ENCODE measurements at regions not wholly inside any gene's neighbourhood (a gene's known extent, or its start where the extent isn't known, plus 50 kb on each side); places are given as distances from the start of the nearest gene placed in this dataset.

DNA sequence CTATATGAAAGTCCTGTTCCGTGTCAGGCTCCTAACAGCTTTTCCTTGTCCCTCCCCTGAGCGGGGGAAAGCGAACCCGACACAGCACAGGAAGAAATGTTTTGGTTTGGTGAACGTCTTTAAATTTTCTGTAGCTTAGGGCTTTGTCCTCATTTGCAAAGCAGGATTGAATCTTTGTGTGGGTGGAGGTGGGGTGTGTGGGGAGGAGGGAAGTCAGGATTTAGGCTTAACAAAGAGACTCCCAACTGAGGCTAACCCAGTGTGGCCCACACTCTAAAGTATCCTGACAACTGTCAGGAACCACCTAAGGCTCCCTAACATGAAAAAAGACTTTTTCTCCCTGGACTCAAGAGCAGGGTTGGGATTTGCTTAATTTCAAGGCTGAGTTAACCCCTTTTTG lies 376.2 kb upstream of the C1orf174 start:
- Histone ChIP-seq H3K36me3 (ENCODE audit: low read depth, missing control alignments) (no peaks in the 10 kb centered on the region), H3K4me1 (no peaks in the 10 kb centered on the region), H3K4me3 (no peak overlapping the region), H3K27me3 (no peaks in the 10 kb centered on the region), H3K9me3 (no peaks in the 10 kb centered on the region), H3K27ac (no peak overlapping the region)
- 44 to 59% methylated on average over 5 of the region's 5 CpGs for WGBS, 2 donors
- TF ChIP-seq, protein P1, sequence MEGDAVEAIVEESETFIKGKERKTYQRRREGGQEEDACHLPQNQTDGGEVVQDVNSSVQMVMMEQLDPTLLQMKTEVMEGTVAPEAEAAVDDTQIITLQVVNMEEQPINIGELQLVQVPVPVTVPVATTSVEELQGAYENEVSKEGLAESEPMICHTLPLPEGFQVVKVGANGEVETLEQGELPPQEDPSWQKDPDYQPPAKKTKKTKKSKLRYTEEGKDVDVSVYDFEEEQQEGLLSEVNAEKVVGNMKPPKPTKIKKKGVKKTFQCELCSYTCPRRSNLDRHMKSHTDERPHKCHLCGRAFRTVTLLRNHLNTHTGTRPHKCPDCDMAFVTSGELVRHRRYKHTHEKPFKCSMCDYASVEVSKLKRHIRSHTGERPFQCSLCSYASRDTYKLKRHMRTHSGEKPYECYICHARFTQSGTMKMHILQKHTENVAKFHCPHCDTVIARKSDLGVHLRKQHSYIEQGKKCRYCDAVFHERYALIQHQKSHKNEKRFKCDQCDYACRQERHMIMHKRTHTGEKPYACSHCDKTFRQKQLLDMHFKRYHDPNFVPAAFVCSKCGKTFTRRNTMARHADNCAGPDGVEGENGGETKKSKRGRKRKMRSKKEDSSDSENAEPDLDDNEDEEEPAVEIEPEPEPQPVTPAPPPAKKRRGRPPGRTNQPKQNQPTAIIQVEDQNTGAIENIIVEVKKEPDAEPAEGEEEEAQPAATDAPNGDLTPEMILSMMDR (IDR thresholded peaks at IDR 0.05) = no peak
- no peak for TF ChIP-seq POLR2A (IDR thresholded peaks at IDR 0.05)
- intact Hi-C loops (cut with DNase I; ENCODE audit: low total_unique reads) = no loop called here
- DNase-seq = no peak

DNA sequence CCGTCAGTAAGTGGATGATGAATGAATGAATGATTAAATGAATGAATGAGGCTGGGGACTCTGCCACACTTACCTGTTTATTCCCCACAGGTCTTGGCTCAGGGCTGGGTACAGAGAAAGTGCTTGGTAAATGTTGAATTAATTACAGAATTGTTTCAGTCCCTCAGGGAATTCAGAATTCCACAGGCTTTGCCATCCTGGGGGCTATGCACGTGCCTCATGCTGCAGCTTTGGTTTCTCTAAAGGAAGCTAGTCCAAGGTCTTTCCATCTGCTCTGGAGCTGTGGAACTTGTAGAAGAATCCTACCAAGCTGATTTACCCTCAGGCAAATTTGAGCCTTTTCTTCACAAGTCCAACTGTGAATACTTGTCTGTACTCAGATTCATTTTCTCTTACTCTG lies 376.8 kb upstream of the AJAP1 start:
- TF ChIP-seq, protein P1 (IDR thresholded peaks at IDR 0.05) = no peak
- TF ChIP-seq POLR2A (IDR thresholded peaks at IDR 0.05) = no peak
- Histone ChIP-seq H3K9me3 (no peaks in the 10 kb centered on the region), H3K27me3 (no peaks in the 10 kb centered on the region), H3K36me3 (ENCODE audit: low read depth, missing control alignments) (no peaks in the 10 kb centered on the region), H3K4me1 (no peaks in the 10 kb centered on the region), H3K4me3 (no peak overlapping the region), H3K27ac (no peak overlapping the region)
- no peak for DNase-seq
- intact Hi-C loops (cut with DNase I; ENCODE audit: low total_unique reads) = no loop called here
- WGBS, 2 donors = 67 to 93% methylated on average over 2 of the region's 2 CpGs

DNA sequence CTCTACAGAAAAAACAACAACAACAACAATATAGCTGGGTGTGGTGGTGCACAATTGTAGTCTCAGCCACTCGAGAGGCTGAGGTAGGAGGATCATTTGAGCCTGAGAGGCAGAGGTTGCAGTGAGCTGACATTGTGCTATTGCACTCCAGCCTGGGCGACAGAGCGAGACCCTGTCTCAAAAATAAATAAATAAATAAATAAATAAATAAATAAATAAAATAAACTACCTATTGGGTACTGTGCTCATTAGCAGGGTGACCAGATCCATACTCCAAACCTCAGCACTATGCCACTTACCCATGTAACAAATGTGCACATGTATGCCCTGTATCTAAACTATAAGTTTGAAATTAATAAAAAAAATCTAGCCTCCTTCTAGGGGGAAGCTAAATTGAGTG lies 369.4 kb upstream of the AJAP1 start:
- 86 to 92% methylated on average over 3 of the region's 3 CpGs for WGBS, 2 donors
- Histone ChIP-seq H3K27ac (no peak overlapping the region), H3K27me3 (no peaks in the 10 kb centered on the region), H3K4me3 (no peak overlapping the region), H3K36me3 (ENCODE audit: low read depth, missing control alignments) (no peaks in the 10 kb centered on the region), H3K9me3 (no peaks in the 10 kb centered on the region), H3K4me1 (no peaks in the 10 kb centered on the region)
- TF ChIP-seq, protein P1 (IDR thresholded peaks at IDR 0.05) = no peak
- no peak for TF ChIP-seq POLR2A (IDR thresholded peaks at IDR 0.05)
- DNase-seq = no peak
- intact Hi-C loops (cut with DNase I; ENCODE audit: low total_unique reads) = no loop called here

DNA sequence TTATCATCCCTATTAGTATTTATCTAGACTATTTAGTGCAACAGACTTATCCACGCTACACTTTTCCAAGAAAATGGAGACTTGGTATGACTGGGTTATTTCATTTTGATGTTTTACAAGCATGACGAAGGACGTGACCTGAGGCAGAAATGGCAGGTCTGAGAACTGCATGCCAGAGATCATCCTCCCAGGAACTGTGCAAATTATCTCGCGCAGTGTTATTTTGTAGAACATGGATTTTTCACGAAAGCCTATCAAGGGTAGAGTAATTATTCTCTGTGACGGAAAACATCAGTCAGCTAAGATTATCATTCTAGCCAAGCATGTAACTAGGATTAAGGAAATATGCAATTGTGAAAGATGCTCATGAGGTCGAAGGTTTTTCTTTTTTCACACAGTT lies 361.5 kb upstream of the AJAP1 start:
- Histone ChIP-seq H3K4me3 (no peak overlapping the region), H3K4me1 (no peaks in the 10 kb centered on the region), H3K27ac (no peak overlapping the region), H3K27me3 (no peaks in the 10 kb centered on the region), H3K9me3 (no peaks in the 10 kb centered on the region), H3K36me3 (ENCODE audit: low read depth, missing control alignments) (no peaks in the 10 kb centered on the region)
- intact Hi-C loops (cut with DNase I; ENCODE audit: low total_unique reads) = no loop called here
- no peak for DNase-seq
- WGBS, 2 donors = 33 to 44% methylated on average over 8 of the region's 8 CpGs
- TF ChIP-seq, protein P1 (IDR thresholded peaks at IDR 0.05) = no peak
- TF ChIP-seq POLR2A (IDR thresholded peaks at IDR 0.05) = no peak

DNA sequence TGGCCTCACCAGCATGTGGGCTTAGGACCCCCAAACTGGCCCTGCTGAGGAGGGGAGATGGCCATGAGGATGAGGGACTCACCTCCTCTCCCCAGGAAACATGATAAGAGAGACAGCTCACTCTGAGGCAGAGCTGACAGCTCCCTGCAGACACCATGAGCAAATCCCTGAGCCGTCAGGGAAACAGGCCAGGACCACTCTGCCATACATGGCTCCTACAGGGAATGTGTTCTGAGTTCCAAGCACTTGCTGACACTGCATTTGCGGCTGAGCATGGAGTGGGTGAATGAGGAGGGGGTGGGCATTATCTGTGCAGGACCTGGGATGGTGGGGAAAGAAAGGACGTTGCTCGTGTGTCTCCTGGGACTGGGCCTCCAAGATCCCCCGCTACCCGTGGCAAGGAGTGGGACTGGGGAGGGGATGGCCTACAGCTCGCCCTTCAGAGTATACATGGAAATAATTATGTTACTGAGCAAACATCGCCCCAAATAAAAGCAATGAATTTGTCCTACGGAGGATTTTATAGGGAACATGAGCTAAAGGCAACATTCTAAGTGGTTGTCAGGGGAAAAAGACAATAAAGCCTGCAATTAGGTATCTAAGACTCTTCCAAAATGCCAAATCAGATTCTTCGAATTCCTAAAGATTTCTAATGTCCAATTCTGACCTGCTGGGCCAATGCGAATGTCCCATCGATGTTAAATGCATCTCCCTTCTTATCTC lies 355.9 kb upstream of the AJAP1 start:
- H3K4me1 ChIP-seq = no peaks in the 10 kb centered on the region
- no peak for DNase-seq
- no peaks in the 10 kb centered on the region for H3K36me3 ChIP-seq (ENCODE audit: low read depth, missing control alignments)
- no peak overlapping the region for H3K4me3 ChIP-seq
- H3K27ac ChIP-seq = no peak overlapping the region
- intact Hi-C loops (cut with DNase I; ENCODE audit: low total_unique reads) = no loop called here
- no peak for TF ChIP-seq POLR2A (IDR thresholded peaks at IDR 0.05)
- TF ChIP-seq, protein P1 (IDR thresholded peaks at IDR 0.05) = no peak
- 72 to 77% methylated on average over 12 of the region's 12 CpGs for WGBS, 2 donors
- H3K9me3 ChIP-seq = no peaks in the 10 kb centered on the region
- no peaks in the 10 kb centered on the region for H3K27me3 ChIP-seq
